GM12874 (cell line): ENCODE measurements at regions not wholly inside any gene's neighbourhood (a gene's known extent, or its start where the extent isn't known, plus 50 kb on each side); places are given as distances from the start of the nearest gene placed in this dataset.

Experiments used
- CTCF ChIP-seq: IDR thresholded peaks from 2 replicates; pipeline ENCODE4 v1.5.1; 2011; ENCODE audit warnings: low read depth, mild to moderate bottlenecking, control low read depth, low read length, moderate library complexity; ENCODE audit not compliant: insufficient read depth

GRCh38 chr18:45551142-45551815 is 64.0 kb upstream of the SLC14A2 start:
- TF ChIP-seq CTCF = no peak

- TF ChIP-seq CTCF = no peak
Observed at GRCh38 chr18:45553723-45554388, 61.4 kb upstream of the SLC14A2 start.

- TF ChIP-seq CTCF = no peak
Observed at GRCh38 chr18:45554389-45554737, 60.9 kb upstream of the SLC14A2 start.

- no peak for TF ChIP-seq CTCF
Observed at GRCh38 chr18:45556222-45556621, 59.1 kb upstream of the SLC14A2 start.

GRCh38 chr18:45557287-45557686 is 58.0 kb upstream of the SLC14A2 start:
- no peak for TF ChIP-seq CTCF

GRCh38 chr18:45557779-45558178 is 57.5 kb upstream of the SLC14A2 start:
- no peak for TF ChIP-seq CTCF

GRCh38 chr18:45559258-45559657 is 56.0 kb upstream of the SLC14A2 start:
- no peak for TF ChIP-seq CTCF
